ENCODE measurements at regions not wholly inside any gene's neighbourhood (a gene's known extent, or its start where the extent isn't known, plus 50 kb on each side); places are given as distances from the start of the nearest gene placed in this dataset.

GRCh38 chr3:13954741-13955483, 75.0 kb upstream of the WNT7A start:
- DNase-seq: no peak

DNA sequence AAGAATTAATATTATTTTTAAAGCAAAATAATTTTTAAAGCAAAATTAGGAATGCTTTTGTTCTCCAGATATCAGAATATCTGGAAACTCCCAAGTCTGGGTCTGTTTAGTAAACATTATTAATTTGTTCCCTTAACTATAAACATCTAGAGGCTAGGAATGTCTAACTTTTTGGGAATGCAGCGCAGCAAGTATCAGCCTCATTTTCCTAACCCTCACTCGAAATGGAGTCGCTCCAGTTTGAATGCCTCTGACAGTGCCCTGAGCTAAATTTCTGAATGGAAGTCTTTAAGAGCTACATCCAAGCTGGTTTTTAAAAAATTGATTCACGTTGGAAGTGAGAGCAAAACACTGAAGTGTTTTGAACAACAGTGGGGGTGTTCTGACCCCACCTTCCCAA, 74.4 kb upstream of the WNT7A start:
- DNase-seq: no peak

GRCh38 chr3:13951184-13951583, 71.3 kb upstream of the WNT7A start:
- no peak for DNase-seq

- no peak for DNase-seq
Observed at GRCh38 chr3:13950042-13950441, 70.2 kb upstream of the WNT7A start.

DNA sequence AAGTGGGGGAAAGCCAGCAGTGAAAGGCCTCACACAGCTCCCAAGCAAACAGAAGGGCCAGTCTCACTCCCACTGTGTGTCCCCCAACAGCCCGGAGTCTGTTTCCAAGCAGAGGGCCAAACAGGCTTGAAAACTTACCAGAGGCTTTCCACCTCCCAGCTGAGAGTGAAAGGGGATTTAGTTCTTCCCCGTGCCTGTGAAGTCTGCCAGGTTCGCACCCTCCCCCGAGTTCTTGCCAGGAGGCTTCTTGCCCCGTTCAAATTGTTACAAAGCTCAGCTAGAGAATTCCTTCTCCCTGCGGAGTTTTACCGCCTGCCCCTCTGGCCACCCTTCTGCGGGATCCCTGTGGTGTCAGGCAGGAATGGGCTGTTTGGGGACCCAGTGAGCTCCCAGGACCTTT, 68.0 kb upstream of the WNT7A start:
- no peak for DNase-seq

GRCh38 chr3:13939206-13939605, 59.3 kb upstream of the WNT7A start:
- no peak for DNase-seq

DNA sequence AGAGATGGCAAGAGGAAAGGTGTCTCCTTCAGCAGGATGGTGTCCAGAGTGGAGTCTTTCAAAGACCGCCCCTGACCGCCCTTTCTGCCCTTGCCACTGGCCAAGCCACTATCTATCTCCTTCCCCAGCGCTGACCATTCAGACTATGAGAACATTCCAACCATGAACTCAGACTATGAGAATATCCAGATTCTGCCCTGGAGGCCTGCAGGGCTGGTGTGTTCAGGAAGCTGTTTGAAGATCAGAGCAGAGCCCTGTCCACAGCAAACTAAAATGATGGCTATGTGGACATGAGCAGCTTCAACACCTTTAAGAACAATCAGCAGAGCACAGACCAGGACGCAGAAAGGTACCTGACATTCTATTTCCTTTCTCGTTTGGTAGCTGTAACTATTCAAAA, 57.3 kb upstream of the WNT7A start:
- DNase-seq: no peak

- no peak for DNase-seq
Observed at GRCh38 chr3:13935494-13936094, 55.7 kb upstream of the WNT7A start.

DNA sequence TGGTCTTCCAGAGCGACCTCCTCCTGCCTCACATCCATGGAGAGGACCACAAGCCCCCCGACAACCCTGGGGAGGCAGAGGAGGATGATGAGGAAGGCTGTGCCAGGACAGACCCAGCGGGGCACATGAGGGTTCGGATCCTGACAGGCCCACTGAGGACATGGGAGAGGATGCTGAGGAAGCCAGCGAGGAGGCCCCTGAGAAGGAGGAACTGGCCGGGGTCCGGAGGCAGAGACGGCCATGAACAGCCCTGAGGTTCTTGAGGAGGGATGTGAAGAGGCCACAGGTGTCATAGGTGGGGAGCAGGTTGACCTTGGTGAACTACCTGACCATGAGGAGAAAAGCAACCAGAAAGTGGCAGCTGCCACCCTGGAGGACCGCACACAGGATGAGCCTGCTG, 54.9 kb upstream of the WNT7A start:
- no peak for DNase-seq

DNA sequence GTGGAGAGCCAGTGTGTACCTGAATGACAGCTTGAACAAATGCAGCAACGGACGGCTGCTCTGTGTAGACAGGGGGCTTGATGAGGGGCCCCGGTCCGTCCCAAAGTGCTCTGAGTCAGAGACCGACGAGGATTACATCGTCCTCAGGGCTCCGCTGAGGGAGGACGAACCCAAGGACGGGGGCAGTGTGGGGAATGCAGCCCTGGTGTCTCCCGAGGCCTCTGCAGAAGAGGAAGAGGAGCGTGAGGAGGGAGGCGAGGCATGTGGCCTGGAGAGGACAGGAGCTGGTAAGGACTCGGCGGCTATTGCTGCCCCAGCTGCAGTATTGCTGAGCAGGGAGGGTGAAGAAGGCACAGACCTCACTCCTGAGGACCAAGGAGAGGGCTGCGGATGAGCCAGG, 54.4 kb upstream of the WNT7A start:
- no peak for DNase-seq

DNA sequence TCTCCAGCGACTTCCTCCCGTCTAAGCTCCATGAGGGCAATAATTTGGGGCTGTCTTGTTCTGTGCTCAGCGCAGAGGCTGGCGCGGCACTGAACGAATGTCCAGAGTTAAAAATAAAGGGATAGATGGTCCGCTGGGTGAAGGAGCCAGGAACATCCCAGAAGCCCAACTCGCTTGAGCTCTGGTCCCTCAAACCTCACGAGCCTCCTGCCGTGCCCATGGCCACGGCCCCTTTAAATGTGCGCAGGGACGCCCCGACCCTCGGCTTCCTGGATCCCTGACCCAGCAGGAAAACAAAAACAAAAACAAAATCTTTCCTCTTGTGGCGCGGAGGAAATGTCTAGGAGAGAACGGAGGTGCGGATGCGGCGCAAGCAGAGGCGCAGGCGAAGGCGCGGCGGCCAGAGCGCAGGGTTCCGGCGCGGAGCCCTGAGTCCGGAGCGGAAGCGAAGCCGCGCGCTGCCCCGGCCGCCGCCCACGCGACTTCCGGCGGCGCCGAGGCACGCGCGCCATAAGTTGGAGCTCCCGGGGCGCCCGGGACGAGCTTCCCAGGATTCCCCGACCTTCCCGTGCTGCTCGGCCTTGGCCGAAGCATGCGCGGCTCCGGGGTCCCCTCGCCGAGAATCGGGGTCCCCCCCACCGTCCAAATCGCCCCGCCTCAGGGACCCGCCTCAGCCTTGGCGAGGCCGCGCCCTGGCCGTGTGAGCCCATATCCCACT, 52.9 kb upstream of the WNT7A start:
- peak; percentile 32 for DNase-seq

DNA sequence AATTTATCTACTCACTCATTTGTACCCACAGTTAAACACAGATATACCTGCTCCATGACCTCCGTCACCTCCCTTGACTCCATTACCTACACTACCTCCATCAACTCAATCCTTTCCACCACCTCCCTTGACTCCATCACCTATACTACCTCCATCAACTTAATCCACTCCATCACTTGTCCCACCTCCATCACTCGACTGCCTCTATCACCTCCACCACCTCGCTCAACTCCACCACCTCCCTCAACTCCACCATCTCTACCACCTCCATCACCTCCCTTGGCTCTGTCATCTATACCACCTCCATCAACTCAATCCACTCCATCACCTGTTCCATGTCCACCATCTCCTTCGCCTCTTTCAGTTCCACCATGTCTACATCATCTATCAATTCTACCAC, 51.3 kb upstream of the WNT7A start:
- DNase-seq: no peak
